HG03095 (cell line): ENCODE measurements at regions not wholly inside any gene's neighbourhood (a gene's known extent, or its start where the extent isn't known, plus 50 kb on each side); places are given as distances from the start of the nearest gene placed in this dataset.

Source experiments
- ATAC-seq: cut with Tn5 transposase; IDR thresholded peaks from one replicate; pipeline ENCODE4 v1.9.1; 2021; ENCODE audit warnings: moderate library complexity; ENCODE audit not compliant: unreplicated experiment

GRCh38 chr11:115843111-115843510 is 338.9 kb upstream of the CADM1 start:
- ATAC-seq: no peak

GRCh38 chr11:115820026-115820425 is 315.8 kb upstream of the CADM1 start:
- ATAC-seq: no peak

- no peak for ATAC-seq
Measured at GRCh38 chr11:115819014-115819413, 314.8 kb upstream of the CADM1 start.

- ATAC-seq: no peak
Measured at GRCh38 chr11:115817844-115818468, 313.7 kb upstream of the CADM1 start.

GRCh38 chr11:115808351-115808940 is 304.2 kb upstream of the CADM1 start:
- ATAC-seq: no peak

GRCh38 chr11:115806056-115806455 is 301.8 kb upstream of the CADM1 start:
- no peak for ATAC-seq

GRCh38 chr11:115803073-115803740 is 299.0 kb upstream of the CADM1 start:
- ATAC-seq: no peak

GRCh38 chr11:115802641-115803040 is 298.4 kb upstream of the CADM1 start:
- ATAC-seq: no peak

- no peak for ATAC-seq
Measured at GRCh38 chr11:115792903-115793302, 288.7 kb upstream of the CADM1 start.

- ATAC-seq: no peak
Measured at GRCh38 chr11:115787302-115787701, 283.1 kb upstream of the CADM1 start.

- ATAC-seq: no peak
Measured at GRCh38 chr11:115784796-115785521, 280.7 kb upstream of the CADM1 start.

- no peak for ATAC-seq
Measured at GRCh38 chr11:115780646-115781362, 276.6 kb upstream of the CADM1 start.

- ATAC-seq: no peak
Measured at GRCh38 chr11:115778928-115779650, 274.9 kb upstream of the CADM1 start.

GRCh38 chr11:115776916-115777315 is 272.7 kb upstream of the CADM1 start:
- ATAC-seq: no peak

- no peak for ATAC-seq
Measured at GRCh38 chr11:115775846-115776245, 271.6 kb upstream of the CADM1 start.

GRCh38 chr11:115774756-115775155 is 270.5 kb upstream of the CADM1 start:
- no peak for ATAC-seq

GRCh38 chr11:115769891-115770290 is 265.7 kb upstream of the CADM1 start:
- no peak for ATAC-seq

GRCh38 chr11:115767883-115768282 is 263.7 kb upstream of the CADM1 start:
- no peak for ATAC-seq

- no peak for ATAC-seq
Measured at GRCh38 chr11:115767047-115767802, 263.0 kb upstream of the CADM1 start.

- ATAC-seq: no peak
Measured at GRCh38 chr11:115766561-115766960, 262.3 kb upstream of the CADM1 start.
